ENCODE measurements at regions not wholly inside any gene's neighbourhood (a gene's known extent, or its start where the extent isn't known, plus 50 kb on each side); places are given as distances from the start of the nearest gene placed in this dataset.

- no peak overlapping the region for H3K14ac ChIP-seq (ENCODE audit: insufficient read depth, low read length)
- Mint-ChIP-seq H3K4me3 (no peak overlapping the region), H3K4me1 (peaks cover 14 to 16% of the 10 kb centered on the region in 2 experiments), H3K27ac (no peak overlapping the region), H3K36me3 (ENCODE audit: insufficient read depth in 1 of 3, low read depth in 3 of 3) (no peaks in the 10 kb centered on the region; a peak in 1 of 7 replicates), H3K27me3 (ENCODE audit: low read depth) (no peaks in the 10 kb centered on the region), H3K9me3 (no peaks in the 10 kb centered on the region)
- H3K23me2 ChIP-seq (ENCODE audit: insufficient read length, low read depth, low read length, poor library complexity, severe bottlenecking) = no peaks in the 10 kb centered on the region
- H2AK5ac ChIP-seq (ENCODE audit: insufficient read length, low read length) = no peak overlapping the region
- no peak overlapping the region for H3K18ac ChIP-seq (ENCODE audit: insufficient read length, low read depth, low read length)
- TF ChIP-seq, protein P1, sequence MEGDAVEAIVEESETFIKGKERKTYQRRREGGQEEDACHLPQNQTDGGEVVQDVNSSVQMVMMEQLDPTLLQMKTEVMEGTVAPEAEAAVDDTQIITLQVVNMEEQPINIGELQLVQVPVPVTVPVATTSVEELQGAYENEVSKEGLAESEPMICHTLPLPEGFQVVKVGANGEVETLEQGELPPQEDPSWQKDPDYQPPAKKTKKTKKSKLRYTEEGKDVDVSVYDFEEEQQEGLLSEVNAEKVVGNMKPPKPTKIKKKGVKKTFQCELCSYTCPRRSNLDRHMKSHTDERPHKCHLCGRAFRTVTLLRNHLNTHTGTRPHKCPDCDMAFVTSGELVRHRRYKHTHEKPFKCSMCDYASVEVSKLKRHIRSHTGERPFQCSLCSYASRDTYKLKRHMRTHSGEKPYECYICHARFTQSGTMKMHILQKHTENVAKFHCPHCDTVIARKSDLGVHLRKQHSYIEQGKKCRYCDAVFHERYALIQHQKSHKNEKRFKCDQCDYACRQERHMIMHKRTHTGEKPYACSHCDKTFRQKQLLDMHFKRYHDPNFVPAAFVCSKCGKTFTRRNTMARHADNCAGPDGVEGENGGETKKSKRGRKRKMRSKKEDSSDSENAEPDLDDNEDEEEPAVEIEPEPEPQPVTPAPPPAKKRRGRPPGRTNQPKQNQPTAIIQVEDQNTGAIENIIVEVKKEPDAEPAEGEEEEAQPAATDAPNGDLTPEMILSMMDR (conservative IDR thresholded peaks at IDR 0.05) = no peak
- no peak overlapping the region for H2BK20ac ChIP-seq (ENCODE audit: low read depth, low read length, poor library complexity, severe bottlenecking)
- H2BK5ac ChIP-seq (ENCODE audit: insufficient read length, low read length) = no peak overlapping the region
- no peaks in the 10 kb centered on the region for H3K79me2 ChIP-seq (ENCODE audit: insufficient read depth, low read length)
- H4K5ac ChIP-seq (ENCODE audit: insufficient read length, low read depth, low read length) = no peak overlapping the region
- no peaks in the 10 kb centered on the region for H4K20me1 ChIP-seq (ENCODE audit: control insufficient read depth, insufficient read depth, insufficient read length)
- H3K4me2 ChIP-seq (ENCODE audit: insufficient read depth, insufficient read length, low read length) = no peak overlapping the region
- no peaks in the 10 kb centered on the region for H3K79me1 ChIP-seq (ENCODE audit: insufficient read depth, low read depth, low read length, poor library complexity, severe bottlenecking)
- no peak overlapping the region for H2BK15ac ChIP-seq (ENCODE audit: low read depth, low read length)
- no peak overlapping the region for H2BK120ac ChIP-seq (ENCODE audit: low read depth, low read length, poor library complexity, severe bottlenecking)
- no peak overlapping the region for H2BK12ac ChIP-seq (ENCODE audit: insufficient read length, low read depth, low read length)
- H3T11ph ChIP-seq (ENCODE audit: low read length) = no peak overlapping the region
- no peak for DNase-seq
- H3K9me3 ChIP-seq (ENCODE audit: control insufficient read depth, low read depth, low read length) = no peaks in the 10 kb centered on the region
- no peak overlapping the region for H3K23ac ChIP-seq (ENCODE audit: insufficient read length, low read depth, low read length)
- H4K8ac ChIP-seq (replicated peaks; ENCODE audit: insufficient read length, low read depth, low read length) = no peak overlapping the region
- no peak overlapping the region for H3K4ac ChIP-seq (ENCODE audit: low read depth, low read length)
- H3K27ac ChIP-seq (ENCODE audit: insufficient read length, low read depth, low read length) = no peak overlapping the region
- H3K56ac ChIP-seq (ENCODE audit: insufficient read length, low read depth, low read length) = no peak overlapping the region
- H4K91ac ChIP-seq (ENCODE audit: insufficient read length, low read depth, low read length) = no peak overlapping the region
- H3K4me1 ChIP-seq (ENCODE audit: insufficient read depth, low read length) = peaks cover 6% of the 10 kb centered on the region; the same call in 1 of the 2 replicates
- no peak overlapping the region for H3K9ac ChIP-seq (ENCODE audit: extremely low read depth, insufficient read length, low read length)
- no peaks in the 10 kb centered on the region for H3K27me3 ChIP-seq (ENCODE audit: insufficient read depth, low read length)
- H2AFZ ChIP-seq (ENCODE audit: low read length) = no peak overlapping the region
These were observed 181.8 kb downstream of the ZDHHC21 start for GRCh38 chr9:14511452-14511851.
